Activated CD4-positive, alpha-beta T cell treated with anti-CD3 and anti-CD28 coated beads for 48 hours (primary cell): ENCODE measurements at regions not wholly inside any gene's neighbourhood (a gene's known extent, or its start where the extent isn't known, plus 50 kb on each side); places are given as distances from the start of the nearest gene placed in this dataset.
"Not testable (repeated sequence)": the region's sequence is repeated elsewhere in the genome, so short reads cannot be mapped to it uniquely, and the experiment has no call there.

Experiments
- DNase-seq: peaks from one replicate; pipeline ENCODE4 v3.0.0-alpha.2; 2020

DNA sequence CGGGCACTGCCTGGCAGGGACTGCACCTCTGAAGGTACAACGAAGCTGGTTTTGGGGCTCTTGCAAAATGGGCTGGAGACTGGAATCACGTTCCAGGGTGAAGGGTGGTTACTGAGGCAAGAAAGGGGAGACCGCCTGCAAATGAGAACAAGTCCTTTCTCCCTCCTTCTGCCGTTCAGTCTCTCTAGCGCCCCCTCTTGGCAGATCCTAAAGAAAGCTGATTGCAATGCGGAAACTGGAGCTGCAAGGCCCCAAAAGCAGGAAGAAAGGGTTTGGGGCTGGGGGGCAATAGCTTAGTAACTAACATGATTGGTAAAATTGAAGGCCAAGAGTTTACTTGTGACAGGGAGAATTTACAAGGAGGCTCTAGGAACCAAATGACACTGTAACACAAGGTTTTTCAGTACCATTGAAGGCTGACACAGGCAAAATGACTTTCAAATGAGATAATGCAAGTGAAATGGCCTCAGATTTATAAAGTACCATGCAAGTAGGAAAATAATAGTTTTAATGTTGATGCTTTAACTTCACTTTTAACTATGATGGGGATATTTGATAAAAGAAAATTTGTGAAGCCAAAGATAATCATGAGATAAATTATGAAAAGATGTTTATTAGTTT is 222.7 kb upstream of the HAND2 start:
- DNase-seq: peak; percentile 50

DNA sequence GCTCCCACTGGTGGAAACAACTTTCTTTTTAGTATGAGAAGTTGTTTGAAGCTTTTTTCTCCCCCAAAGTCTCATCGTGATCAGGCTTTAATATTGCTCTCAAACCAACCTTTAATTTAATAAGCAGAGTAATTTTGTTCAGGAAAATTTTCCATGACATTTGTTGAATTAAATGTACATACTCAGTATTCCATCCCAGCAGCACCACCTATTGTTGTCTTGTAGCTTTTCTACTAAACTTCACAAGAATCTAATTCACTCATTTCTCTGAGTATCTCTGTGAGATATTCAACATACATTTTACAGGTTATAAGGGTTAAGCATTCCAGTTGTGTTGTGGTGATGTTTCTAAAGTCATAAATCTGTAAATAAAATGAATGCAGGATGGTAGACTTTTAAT is 218.3 kb upstream of the HAND2 start:
- no peak for DNase-seq

DNA sequence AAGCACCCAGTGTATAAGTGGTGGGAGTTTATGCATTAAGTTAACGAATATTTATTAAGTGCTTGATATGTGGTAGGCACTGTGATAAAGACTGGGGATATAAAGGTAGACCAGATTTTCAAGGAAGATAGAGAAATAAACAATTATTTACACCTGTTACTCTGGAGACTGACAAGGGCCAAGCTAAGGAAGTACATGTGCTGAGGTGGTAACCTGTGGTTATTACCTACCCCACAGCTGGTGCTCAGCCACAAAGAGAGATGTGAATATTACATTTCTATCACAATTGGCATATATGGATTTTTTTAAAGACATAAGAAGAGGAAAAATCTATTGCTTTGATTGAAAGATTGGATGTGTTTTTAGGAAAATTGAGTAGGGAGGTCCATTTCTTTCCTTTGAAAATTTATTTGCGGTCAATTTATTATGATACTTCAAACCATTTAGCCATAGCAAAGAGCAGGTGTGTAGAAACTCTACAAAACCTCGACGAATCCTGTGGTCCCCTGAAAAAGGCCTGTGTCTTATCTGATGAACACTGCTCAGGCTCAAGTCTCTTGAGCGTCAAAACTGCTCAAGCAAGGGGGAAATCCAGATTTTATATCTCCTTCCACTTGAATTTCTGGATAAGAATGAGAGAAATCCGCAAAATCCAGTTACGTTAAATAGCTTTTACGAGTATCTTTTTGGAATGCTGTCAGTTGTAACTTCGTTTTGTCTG is 217.7 kb upstream of the HAND2 start:
- DNase-seq: no peak

DNA sequence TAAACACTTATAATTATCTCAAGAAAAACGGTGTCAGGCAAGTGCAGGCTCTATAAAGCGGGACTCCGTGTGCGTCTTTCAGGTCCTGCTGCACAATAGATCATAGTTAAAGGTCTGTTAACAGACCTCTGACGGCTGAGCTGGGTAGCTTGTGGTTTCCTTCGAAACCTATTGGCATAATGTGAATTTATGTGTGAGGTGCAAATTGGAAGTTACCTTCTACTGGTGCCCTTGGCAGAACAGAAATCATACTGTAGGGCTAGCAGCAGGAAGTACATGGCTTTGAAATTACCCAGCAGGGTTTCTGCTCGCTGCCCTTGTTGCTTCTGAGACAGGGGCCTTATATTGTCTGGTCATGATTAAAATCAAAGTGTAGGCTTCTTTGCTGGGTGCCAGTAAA is 216.4 kb upstream of the HAND2 start:
- no peak for DNase-seq

DNA sequence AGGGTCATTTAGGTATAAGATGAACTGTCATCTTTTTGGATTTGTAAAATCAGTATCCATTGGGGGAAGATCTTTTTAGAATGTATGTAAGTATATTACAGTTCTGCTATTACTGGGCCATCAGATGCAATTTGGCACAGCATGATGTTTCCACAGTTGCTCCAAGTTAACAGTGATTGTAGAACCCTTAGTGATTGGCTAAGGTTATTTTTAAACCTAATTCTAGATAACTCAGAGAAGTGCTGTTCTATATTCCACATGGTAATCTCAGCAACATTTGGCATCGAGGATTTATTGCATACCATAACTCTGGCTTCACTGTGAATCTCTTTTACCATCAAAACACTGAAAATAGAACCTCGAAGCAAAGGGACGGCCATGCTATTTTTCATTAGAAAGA is 215.7 kb upstream of the HAND2 start:
- DNase-seq: no peak

DNA sequence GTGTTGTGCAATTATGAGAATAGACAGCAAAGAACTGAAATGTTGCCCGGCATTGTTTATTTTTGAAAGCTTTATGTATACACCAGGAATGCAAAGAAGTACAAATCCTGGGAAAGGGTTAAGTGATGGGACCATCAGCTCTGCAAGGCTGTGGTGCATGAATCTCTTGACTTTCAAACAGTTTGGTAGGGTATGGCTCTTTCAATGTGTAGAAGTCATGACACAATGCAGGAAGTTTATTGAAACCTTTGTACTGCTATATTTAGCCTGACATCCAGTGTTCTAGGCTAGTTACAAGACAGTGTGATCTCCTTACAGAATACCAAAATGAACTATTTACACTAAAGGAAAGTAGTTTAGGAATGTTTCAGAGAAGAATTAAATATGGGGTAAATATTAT is 206.8 kb upstream of the HAND2 start:
- DNase-seq: no peak

DNA sequence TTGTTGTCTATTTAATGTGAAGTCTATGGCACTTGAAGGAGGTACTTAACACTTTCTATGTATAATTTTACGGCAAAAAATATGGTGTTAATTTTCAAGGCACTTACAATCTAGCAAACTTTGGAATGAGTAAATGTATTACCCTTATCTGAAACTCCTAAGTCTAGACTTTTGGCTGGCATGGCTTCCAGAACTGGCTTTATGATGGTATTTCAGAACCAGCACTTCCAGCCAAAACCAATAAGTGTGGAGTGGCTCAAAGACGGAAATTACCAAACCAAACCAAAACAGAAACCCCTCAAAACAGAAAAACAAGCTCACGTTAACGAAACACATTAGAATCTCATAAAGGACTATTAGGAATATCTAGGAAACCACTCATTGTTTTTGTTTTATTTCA is 205.6 kb upstream of the HAND2 start:
- DNase-seq: no peak

DNA sequence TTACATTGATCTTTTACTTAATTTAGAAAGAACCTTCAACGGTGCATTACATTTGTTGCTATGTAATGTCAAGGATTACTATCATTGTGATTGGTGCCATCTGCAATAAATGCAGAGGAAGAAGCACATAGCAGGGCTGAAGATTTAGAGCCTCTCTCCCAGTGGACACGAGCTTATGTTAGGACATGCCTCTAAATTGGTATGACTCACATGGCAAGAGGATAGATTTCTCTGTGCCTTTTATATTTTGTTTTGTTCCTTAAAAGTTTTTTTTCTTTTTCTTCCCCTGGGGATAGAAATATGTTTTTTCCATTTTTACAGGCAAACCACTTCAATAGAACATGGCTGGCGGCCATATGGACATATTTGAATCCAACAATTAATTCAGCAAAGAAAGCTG is 205.0 kb upstream of the HAND2 start:
- no peak for DNase-seq

DNA sequence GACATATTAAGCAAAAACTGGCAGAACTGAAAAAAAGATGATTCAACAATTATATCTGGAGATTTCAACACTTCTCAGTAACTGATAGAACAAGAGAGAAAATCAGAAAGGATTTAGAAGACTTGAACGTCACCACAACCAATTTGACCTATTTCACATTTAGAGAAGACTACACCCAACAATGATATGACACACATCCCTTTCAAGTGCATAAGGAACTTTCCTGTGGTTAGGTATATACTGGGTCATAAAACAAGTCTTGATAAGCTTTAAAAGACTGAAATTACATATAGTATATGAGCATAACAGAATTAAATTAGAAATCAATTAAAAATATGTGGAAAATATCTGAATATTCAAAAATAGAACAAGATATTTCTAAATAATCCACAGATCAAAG is 201.2 kb upstream of the HAND2 start:
- no peak for DNase-seq

DNA sequence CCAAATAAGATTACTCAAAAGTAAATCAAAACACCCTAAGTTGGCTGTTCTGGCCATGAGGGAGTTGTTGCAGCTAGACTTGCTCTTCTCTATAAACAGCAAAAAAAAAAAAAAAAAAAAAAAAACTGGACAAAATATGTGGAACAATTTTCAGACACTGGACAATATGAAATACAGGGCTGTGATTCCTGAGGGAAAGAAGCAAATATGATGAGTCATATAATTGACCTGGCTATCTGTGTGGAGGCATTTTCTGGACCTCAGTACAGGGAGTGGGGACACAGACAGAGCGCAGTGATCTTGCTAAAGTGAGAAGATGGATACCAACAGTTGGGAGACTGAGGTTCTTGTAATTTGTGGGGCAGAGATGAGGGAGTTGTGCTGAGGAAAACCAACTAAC is 192.0 kb upstream of the HAND2 start:
- no peak for DNase-seq

DNA sequence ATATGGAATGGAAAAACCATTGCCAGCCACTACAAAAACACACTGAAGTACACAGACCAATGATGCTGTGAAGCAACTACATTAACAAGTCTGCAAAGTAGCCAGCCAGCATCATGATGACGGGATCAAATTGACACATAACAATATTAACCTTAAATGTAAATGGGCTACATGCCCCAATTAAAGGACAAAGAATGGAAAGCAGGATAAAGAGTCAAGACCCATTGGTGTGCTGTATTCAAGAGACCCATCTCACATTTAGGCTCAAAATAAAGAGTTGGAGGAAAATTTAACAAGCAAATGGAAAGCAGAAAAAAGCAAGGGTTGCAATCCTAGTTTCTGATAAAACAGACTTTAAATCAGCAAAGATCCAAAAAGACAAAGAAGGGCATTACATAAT is 188.5 kb upstream of the HAND2 start:
- DNase-seq: not testable (repeated sequence)

DNA sequence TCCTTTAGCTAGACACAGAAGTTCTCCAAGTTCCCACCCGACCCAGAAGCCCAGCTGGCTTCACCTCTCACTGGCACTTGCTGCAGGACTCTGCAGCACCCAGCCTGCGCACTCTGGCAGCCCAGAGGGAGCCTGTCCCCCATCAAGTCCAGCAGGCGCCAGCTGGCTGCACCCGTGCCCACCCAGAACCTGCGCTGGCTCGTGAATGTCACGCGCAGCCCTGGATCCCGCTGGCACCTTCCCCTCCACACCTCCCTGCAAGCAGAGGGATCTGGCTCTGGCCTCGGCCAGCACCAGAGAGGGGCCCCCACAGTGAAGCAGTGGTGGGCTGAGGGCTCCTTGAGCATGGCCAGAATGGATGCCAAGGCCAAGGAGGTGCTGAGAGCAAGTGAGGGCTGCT is 187.6 kb upstream of the HAND2 start:
- no peak for DNase-seq

DNA sequence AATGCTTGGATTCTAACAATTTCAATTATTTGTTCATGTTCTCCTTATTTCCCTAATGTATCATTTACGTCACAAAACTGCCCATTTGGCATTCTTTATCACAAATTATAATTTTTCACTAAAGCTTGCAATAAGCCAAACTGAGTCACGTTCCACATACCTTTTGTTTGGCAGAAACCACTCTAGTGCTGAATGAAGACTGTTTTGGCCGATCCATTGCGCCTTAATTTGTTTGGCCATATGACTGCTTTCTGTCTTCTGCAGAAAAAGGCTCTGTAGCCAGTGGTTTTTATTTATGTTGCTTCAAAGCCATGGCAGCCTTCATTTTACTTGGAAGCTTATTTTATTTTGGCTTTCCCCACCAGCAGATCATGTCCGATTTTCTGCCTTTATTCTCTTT is 184.4 kb upstream of the HAND2 start:
- no peak for DNase-seq

DNA sequence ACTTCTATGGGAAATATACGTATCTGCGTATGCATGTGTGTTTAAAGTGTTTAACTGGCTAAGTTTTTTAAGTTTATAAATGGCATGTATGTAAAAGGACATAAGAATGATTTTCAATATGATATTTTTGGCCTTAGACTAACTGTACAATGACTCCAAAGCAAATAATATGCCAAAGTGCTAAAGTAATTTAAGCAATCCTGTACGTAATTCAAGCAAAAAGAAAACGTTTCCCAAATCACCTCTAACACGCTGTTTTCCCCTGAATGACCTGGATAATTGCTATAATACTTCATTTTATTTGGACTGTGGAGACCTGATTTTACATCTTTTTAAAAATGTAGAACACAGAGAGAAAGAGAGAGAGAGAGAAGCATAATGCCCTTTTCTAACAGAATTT is 183.0 kb upstream of the HAND2 start:
- DNase-seq: no peak

DNA sequence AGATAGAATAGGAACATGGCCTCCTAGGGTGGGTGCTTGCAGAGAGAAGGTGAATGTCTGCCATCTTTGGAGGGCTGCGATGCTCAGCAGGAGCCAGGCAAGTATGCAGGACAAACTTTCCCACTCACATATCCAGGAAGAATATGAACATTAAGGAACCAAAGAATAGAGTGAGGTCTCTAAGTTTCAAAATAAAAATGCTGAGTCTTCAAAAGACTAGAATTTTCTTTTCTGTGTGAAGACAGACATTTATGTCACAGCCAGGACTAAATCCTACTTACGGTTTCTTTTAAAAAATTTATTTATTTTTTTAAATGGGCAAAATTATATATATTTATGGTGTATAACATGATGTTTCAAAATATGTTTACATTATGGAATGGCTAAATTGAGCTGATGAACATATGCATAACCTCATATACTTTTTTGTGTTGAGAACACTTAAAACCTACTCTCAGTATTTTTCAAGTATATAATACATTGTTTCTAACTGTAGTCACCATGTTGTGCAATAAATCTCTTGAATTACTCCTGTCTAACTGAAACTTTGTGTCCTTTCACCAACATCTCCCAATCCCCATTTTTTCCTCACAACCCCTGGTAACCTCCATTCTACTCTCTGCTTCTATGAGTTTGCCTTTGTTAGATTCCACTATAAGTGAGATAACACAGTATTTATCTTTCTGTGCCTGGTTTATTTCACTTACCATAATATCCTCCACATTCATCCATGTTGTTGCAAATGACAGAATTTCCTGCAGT is 177.8 kb upstream of the HAND2 start:
- DNase-seq: no peak

DNA sequence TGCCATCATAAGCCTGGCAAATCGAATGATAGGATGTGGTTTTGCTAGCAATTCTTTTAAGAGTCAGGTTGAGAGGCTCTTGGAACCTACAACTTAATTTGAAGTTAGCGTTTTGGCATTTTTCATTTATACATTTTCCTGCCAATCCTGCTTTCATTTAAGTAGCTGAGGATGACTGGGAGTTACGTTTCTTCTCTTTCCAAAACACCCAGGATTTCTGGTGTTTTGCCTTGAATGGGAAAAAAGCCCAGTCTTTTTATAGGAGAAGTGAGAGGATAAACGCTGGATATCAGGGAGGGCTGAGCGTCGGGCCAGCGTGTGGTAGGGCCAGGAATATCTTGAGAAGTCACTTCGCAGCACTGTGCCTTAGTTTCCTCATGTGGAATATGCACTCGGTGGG is 174.2 kb upstream of the HAND2 start:
- DNase-seq: no peak

DNA sequence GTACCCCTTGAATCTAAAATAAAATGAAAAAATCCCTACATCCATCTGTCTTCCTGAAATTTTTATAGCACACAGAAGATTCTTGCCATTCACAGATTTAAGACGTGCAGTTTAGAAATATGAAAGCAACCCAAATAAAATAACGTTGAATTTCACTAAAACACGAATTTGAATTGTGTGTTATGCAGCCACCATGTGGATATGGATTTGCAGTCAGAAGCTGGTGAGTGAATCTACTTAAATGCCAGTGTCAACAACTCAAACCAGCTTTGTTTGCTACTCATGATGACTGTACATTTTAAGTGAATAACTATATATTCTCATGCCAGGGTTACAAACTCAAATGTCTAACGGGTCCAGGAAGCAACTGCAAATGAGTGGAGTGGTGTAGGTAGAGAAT is 173.0 kb upstream of the HAND2 start:
- DNase-seq: no peak

DNA sequence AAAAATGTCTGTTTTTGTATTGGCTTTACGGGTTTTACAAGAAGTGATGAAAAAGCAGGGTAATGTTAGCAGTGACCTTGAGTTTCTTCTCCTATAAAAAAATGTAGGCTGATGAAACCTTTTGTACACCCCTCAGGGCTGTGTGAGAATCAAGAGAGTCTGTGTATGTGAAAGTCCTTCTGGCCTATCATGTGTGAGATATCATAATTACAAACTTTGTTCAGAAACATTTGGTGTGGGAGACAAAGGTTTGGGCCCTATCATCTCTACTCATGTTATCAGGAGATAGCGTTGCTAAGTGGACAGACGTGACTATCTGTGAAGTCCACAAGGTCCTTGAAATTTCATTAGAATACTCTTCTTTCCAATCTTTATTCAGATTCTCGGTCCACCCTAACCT is 170.6 kb upstream of the HAND2 start:
- no peak for DNase-seq

DNA sequence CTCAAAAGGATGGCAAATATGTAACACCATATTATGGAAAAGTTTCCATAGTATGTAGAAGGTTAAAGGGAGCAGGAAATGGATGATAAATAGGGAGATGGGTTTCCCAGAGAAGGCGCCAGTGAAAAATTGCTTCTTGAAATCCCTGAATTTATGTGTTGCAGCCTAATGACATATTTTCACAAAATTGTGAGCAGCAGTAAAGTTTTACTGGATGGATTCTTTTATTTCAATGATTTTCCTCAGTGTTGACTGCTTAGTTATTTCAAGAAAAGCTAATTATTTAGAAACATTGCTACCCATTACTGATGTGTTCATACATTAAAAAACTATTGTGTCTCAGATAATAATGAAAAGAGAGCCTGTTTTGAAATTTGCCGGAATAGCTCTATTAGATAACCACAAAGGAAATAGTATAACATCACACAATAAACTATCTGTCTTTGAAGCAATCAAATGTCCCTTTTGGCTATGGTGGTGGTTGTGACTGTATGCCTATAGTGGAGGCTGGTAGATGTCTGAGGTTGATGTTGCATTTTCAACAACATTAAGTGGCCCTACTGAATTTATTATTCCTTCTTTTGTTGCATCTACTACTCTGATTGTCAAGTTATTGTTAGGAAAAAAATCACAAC is 169.9 kb upstream of the HAND2 start:
- DNase-seq: no peak

DNA sequence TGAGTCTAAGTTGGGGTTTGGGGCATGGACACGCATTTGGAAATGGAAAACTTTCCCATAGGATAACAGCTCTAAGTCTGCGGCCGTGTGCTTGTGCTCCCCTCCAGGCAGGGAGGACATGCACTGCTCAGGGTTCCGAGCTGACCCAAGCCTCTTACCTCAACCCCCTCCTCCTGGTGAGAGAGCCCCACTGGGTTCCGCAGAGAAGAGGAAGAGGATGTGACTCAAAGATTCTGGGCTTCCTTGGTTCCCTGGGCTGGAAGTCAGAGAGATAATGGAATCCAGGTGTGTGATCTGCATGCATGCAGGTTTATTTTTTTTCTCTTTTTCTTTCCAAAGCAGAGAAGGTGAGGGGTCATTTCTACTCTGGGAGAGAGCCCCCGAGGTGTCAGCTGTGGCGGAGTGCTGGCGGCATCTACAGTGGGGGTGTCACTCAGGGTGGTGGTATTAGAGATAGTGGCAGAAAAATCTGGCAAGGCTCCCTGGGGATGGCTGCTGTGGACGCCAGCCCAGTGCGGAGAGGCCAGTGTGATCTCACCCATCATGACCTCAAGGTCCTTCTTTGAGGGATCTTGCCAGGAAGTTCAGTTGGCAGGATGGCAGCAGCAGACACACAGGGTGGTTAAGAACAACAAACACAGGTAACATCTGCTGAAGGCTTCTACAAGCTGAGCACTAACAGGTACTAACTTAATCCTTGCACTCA is 168.7 kb upstream of the HAND2 start:
- DNase-seq: no peak

DNA sequence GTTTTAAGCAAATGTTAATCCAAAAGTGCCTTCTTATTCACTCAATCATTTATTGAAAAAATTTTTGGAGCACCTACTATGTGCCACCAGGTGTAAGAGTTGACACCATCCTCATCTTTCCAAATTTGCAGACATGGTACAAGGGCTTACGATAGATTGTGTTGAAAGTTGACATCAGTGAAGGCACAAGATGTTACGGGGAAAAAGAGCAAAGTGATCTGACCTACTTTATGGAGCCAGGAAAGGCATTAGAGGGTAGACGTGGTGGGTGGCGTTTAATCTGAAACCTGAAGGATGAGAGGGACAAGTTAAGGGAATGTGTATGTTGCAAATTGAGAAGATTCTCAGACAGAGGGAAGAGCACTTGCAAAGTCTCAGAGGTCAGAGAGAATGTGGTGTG is 167.8 kb upstream of the HAND2 start:
- DNase-seq: no peak

DNA sequence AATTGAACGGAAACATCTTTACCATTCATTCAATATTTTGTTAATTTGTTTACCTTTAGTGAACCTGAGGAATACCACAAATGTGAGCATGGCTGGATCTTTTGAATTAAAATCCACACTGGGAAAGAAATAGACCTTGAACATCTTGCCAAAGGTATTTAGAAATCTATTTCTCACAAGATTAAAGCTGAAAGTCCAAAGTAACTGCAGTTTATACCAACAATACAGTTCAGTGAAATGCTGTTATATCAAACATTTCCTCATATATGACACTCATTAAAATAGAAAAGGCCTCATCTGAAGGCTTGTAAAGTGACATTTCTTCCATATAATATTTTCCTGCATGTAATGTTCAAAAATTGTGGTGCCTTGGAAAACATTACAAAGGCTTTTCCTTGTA is 166.5 kb upstream of the HAND2 start:
- DNase-seq: no peak

DNA sequence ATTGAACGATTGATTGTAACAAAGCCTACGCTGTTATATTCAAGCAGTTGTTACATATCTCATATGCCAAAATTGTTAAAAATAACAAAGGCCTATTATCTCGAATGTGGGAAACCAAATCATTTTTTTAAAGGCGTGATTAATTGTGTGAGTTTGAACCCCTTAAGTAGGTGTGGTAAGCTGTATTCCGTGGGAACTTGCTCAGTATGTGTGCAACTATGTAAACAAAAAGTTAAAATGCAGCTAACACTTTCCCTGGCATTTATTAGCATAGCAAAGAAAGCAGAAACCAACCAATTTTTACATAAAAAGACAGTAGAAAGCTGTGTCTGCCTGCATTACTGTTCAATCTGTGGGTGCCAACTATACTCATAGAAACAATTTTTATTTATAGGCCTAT is 166.0 kb upstream of the HAND2 start:
- no peak for DNase-seq
